Thyroid gland (tissue), 4 donors: ENCODE measurements at regions not wholly inside any gene's neighbourhood (a gene's known extent, or its start where the extent isn't known, plus 50 kb on each side); places are given as distances from the start of the nearest gene placed in this dataset.

Source experiments
- DNase-seq, 2 donors: peaks; one replicate each; pipeline ENCODE4 v3.0.0-alpha.2; 2019
- H3K27ac ChIP-seq, 3 donors: fragments of 200-600 bp; sonication (generic); 1 replicate in 2 of 3; 2 replicates in 1 of 3; pipeline ENCODE4 v1.5.1; 2016 to 2019; ENCODE audit warnings: mild to moderate bottlenecking in 1 of 3, moderate library complexity in 1 of 3
- H3K27me3 ChIP-seq: fragments of 200-600 bp; sonication (generic); one replicate; pipeline ENCODE4 v1.5.1; 2019
- H3K36me3 ChIP-seq, 2 donors: fragments of 200-600 bp; sonication (generic); one replicate each; pipeline ENCODE4 v1.5.1; 2016 to 2019
- H3K4me1 ChIP-seq, 2 donors: fragments of 200-600 bp; sonication (generic); one replicate each; pipeline ENCODE4 v1.5.1; 2017 to 2019
- H3K4me3 ChIP-seq, 3 donors: fragments of 200-600 bp; sonication (generic); replicated peaks in 1 of 3; 1 replicate in 2 of 3; 2 replicates in 1 of 3; pipeline ENCODE4 v1.5.1; 2016; ENCODE audit warnings: mild to moderate bottlenecking in 1 of 3
- H3K9me3 ChIP-seq: fragments of 200-600 bp; sonication (generic); one replicate; pipeline ENCODE4 v1.5.1; 2017
- POLR2A ChIP-seq, 2 donors: fragments of 450-650 bp; IDR thresholded peaks; one replicate each; pipeline ENCODE4 v1.6.1; 2017; ENCODE audit warnings: antibody characterized with exemption in 2 of 2, mild to moderate bottlenecking in 2 of 2, moderate library complexity in 1 of 2
- WGBS, 2 donors: methylation state at CpG; one replicate each; pipeline ENCODE4 v1.1.5; 2017; 5-methylcytosine and 5-hydroxymethylcytosine counted together
- intact Hi-C: fragments of 100-400 bp; cut with DNase I; formaldehyde crosslinking; loops from one replicate; pipeline ENCODE4 v1.15.1; 2023
- TF ChIP-seq, protein P1 (sequence below), 6 experiments: fragments of 200-600 bp in 3 of 6; fragments of 450-650 bp in 3 of 6; sonication (generic) in 3 of 6; IDR thresholded peaks; one replicate each; pipeline ENCODE4 v1.5.1; 2016 to 2019; ENCODE audit warnings: antibody characterized with exemption in 6 of 6, mild to moderate bottlenecking in 2 of 6, inconsistent platforms in 1 of 6, moderate library complexity in 1 of 6

GRCh38 chr2:163481515-163481914, 254.3 kb downstream of the FIGN start:
- H3K27ac ChIP-seq: no peak overlapping the region
- no peak for DNase-seq
- H3K27me3 ChIP-seq: no peaks in the 10 kb centered on the region
- intact Hi-C loops: no loop called here
- H3K9me3 ChIP-seq: no peaks in the 10 kb centered on the region
- no peaks in the 10 kb centered on the region for H3K4me1 ChIP-seq
- TF ChIP-seq, protein P1, sequence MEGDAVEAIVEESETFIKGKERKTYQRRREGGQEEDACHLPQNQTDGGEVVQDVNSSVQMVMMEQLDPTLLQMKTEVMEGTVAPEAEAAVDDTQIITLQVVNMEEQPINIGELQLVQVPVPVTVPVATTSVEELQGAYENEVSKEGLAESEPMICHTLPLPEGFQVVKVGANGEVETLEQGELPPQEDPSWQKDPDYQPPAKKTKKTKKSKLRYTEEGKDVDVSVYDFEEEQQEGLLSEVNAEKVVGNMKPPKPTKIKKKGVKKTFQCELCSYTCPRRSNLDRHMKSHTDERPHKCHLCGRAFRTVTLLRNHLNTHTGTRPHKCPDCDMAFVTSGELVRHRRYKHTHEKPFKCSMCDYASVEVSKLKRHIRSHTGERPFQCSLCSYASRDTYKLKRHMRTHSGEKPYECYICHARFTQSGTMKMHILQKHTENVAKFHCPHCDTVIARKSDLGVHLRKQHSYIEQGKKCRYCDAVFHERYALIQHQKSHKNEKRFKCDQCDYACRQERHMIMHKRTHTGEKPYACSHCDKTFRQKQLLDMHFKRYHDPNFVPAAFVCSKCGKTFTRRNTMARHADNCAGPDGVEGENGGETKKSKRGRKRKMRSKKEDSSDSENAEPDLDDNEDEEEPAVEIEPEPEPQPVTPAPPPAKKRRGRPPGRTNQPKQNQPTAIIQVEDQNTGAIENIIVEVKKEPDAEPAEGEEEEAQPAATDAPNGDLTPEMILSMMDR (IDR thresholded peaks at IDR 0.05): no peak
- no peak for TF ChIP-seq POLR2A (IDR thresholded peaks at IDR 0.05)
- no peaks in the 10 kb centered on the region for H3K36me3 ChIP-seq
- H3K4me3 ChIP-seq: no peak overlapping the region

GRCh38 chr2:163479599-163479998, 256.2 kb downstream of the FIGN start:
- Histone ChIP-seq H3K4me1 (no peaks in the 10 kb centered on the region), H3K27me3 (no peaks in the 10 kb centered on the region), H3K27ac (no peak overlapping the region), H3K36me3 (no peaks in the 10 kb centered on the region), H3K9me3 (no peaks in the 10 kb centered on the region), H3K4me3 (no peak overlapping the region)
- 88 to 92% methylated on average over 9 of the region's 9 CpGs for WGBS, 2 donors
- intact Hi-C loops: no loop called here
- DNase-seq: no peak
- TF ChIP-seq, protein P1 (IDR thresholded peaks at IDR 0.05): no peak
- no peak for TF ChIP-seq POLR2A (IDR thresholded peaks at IDR 0.05)

- intact Hi-C loops: no loop called here
- H3K4me3 ChIP-seq: no peak overlapping the region
- H3K36me3 ChIP-seq: no peaks in the 10 kb centered on the region
- H3K4me1 ChIP-seq: no peaks in the 10 kb centered on the region
- DNase-seq: no peak
- H3K27me3 ChIP-seq: no peaks in the 10 kb centered on the region
- 86% methylated on average over 3 of the region's 3 CpGs for WGBS, 2 donors
- no peaks in the 10 kb centered on the region for H3K9me3 ChIP-seq
- TF ChIP-seq, protein P1 (IDR thresholded peaks at IDR 0.05): no peak
- no peak for TF ChIP-seq POLR2A (IDR thresholded peaks at IDR 0.05)
- no peak overlapping the region for H3K27ac ChIP-seq
Measured at GRCh38 chr2:163475815-163476214, 260.0 kb downstream of the FIGN start.

DNA sequence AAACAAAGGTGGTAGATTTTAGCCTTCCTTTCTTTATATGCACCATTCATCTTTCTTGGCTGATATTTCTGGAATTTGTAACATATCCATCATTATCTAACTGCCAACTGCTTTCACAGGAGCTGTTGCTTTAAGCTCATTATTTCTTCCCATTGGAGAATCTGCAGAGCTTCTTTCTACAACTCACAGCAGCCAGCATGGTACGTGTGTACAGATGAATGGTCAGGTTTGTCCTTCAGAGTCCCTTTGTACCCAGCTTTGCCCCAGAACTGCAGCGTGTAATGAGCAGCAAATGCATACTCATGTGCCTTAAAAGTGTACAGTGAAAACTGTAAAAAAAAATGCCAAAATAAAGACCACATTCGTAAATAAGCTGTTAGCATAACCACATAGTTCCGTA, 260.9 kb downstream of the FIGN start:
- TF ChIP-seq, protein P1 (IDR thresholded peaks at IDR 0.05): no peak
- no peak for TF ChIP-seq POLR2A (IDR thresholded peaks at IDR 0.05)
- Histone ChIP-seq H3K9me3 (no peaks in the 10 kb centered on the region), H3K27ac (no peak overlapping the region), H3K4me1 (no peaks in the 10 kb centered on the region), H3K4me3 (no peak overlapping the region), H3K27me3 (no peaks in the 10 kb centered on the region), H3K36me3 (no peaks in the 10 kb centered on the region)
- no peak for DNase-seq
- intact Hi-C loops: no loop called here
- WGBS, 2 donors: 83% methylated on average over 4 of the region's 4 CpGs

GRCh38 chr2:163474319-163474744, 261.5 kb downstream of the FIGN start:
- Histone ChIP-seq H3K27ac (no peak overlapping the region), H3K36me3 (no peaks in the 10 kb centered on the region), H3K4me3 (no peak overlapping the region), H3K4me1 (no peaks in the 10 kb centered on the region), H3K9me3 (no peaks in the 10 kb centered on the region), H3K27me3 (no peaks in the 10 kb centered on the region)
- DNase-seq: no peak
- no peak for TF ChIP-seq POLR2A (IDR thresholded peaks at IDR 0.05)
- TF ChIP-seq, protein P1 (IDR thresholded peaks at IDR 0.05): no peak
- intact Hi-C loops: no loop called here
- 91 to 95% methylated on average over 4 of the region's 4 CpGs for WGBS, 2 donors
